Stimulated activated CD4-positive, alpha-beta T cell treated with anti-CD3 and anti-CD28 coated beads, TNF-alpha, amount 100 ng/mL, for 4 hours (primary cell): ENCODE measurements at regions not wholly inside any gene's neighbourhood (a gene's known extent, or its start where the extent isn't known, plus 50 kb on each side); places are given as distances from the start of the nearest gene placed in this dataset.

Experiments used
- DNase-seq, 3 experiments: peaks; one replicate each; pipeline ENCODE4 v3.0.0-alpha.2; 2020; ENCODE audit warnings: low read depth in 3 of 3

GRCh38 chr2:235141411-235142128 is 189.8 kb downstream of the SH3BP4 start:
- no peak for DNase-seq

GRCh38 chr2:235142601-235143000 is 190.8 kb downstream of the SH3BP4 start:
- no peak for DNase-seq

GRCh38 chr2:235143789-235144188 is 192.0 kb downstream of the SH3BP4 start:
- no peak for DNase-seq

GRCh38 chr2:235144291-235144690 is 192.5 kb downstream of the SH3BP4 start:
- DNase-seq: no peak

GRCh38 chr2:235146206-235146605 is 194.4 kb downstream of the SH3BP4 start:
- DNase-seq: no peak

- no peak for DNase-seq
Observed at GRCh38 chr2:235146871-235147565, 195.2 kb downstream of the SH3BP4 start.

GRCh38 chr2:235148201-235149170 is 196.7 kb downstream of the SH3BP4 start:
- DNase-seq: no peak

- DNase-seq: no peak
Observed at GRCh38 chr2:235149240-235149659, 197.4 kb downstream of the SH3BP4 start.

GRCh38 chr2:235149736-235150135 is 197.9 kb downstream of the SH3BP4 start:
- DNase-seq: no peak

GRCh38 chr2:235151152-235151551 is 199.3 kb downstream of the SH3BP4 start:
- no peak for DNase-seq

- DNase-seq: no peak
Observed at GRCh38 chr2:235155163-235155562, 203.3 kb downstream of the SH3BP4 start.

GRCh38 chr2:235156055-235156454 is 204.2 kb downstream of the SH3BP4 start:
- no peak for DNase-seq

GRCh38 chr2:235157746-235158482 is 206.1 kb downstream of the SH3BP4 start:
- no peak for DNase-seq

- no peak for DNase-seq
Observed at GRCh38 chr2:235160281-235160810, 208.5 kb downstream of the SH3BP4 start.

- no peak for DNase-seq
Observed at GRCh38 chr2:235161565-235161964, 209.7 kb downstream of the SH3BP4 start.

GRCh38 chr2:235162082-235162836 is 210.4 kb downstream of the SH3BP4 start:
- no peak for DNase-seq

- no peak for DNase-seq
Observed at GRCh38 chr2:235162837-235163197, 211.0 kb downstream of the SH3BP4 start.

- no peak for DNase-seq
Observed at GRCh38 chr2:235165136-235165535, 213.3 kb downstream of the SH3BP4 start.

GRCh38 chr2:235165631-235166030 is 213.8 kb downstream of the SH3BP4 start:
- DNase-seq: no peak

GRCh38 chr2:235168174-235168979 is 216.6 kb downstream of the SH3BP4 start:
- no peak for DNase-seq
